Adrenal gland (tissue), 9 donors: ENCODE measurements at regions not wholly inside any gene's neighbourhood (a gene's known extent, or its start where the extent isn't known, plus 50 kb on each side); places are given as distances from the start of the nearest gene placed in this dataset.

ENCODE experiments used
- DNase-seq, 7 donors: peaks; one replicate each; pipeline ENCODE4 v3.0.0-alpha.2; 2019 to 2020
- H3K27ac ChIP-seq, 5 donors: fragments of 200-600 bp; sonication (generic) in 4 of 5; 1 replicate in 3 of 5; 2 replicates in 2 of 5; pipeline versions ENCODE4 v1.5.1 to v1.8.0; 2016 to 2020; ENCODE audit warnings: mild to moderate bottlenecking in 1 of 5
- H3K27me3 ChIP-seq: fragments of 200-600 bp; 2 replicates; pipeline ENCODE4 v1.8.0; 2021
- H3K36me3 ChIP-seq, 2 donors: fragments of 200-600 bp; replicated peaks in 1 of 2; 1 replicate in 1 of 2; 2 replicates in 1 of 2; pipeline versions ENCODE4 v1.5.1 to v1.8.0; 2018 to 2022
- H3K4me1 ChIP-seq, 2 donors: fragments of 200-600 bp; replicated peaks in 1 of 2; 1 replicate in 1 of 2; 2 replicates in 1 of 2; pipeline versions ENCODE4 v1.5.1 to v1.8.0; 2018 to 2021
- H3K4me3 ChIP-seq, 4 donors: fragments of 200-600 bp; sonication (generic) in 3 of 4; one replicate each; pipeline ENCODE4 v1.5.1; 2016 to 2018
- H3K9me3 ChIP-seq, 3 donors: fragments of 200-600 bp; sonication (generic) in 1 of 3; replicated peaks in 1 of 3; 1 replicate in 2 of 3; 2 replicates in 1 of 3; pipeline versions ENCODE4 v1.5.1 to v1.8.0; 2016 to 2021
- CTCF ChIP-seq, 6 experiments: fragments of 450-650 bp in 4 of 6; fragments of 200-600 bp in 2 of 6; sonication (generic) in 1 of 6; IDR thresholded peaks; 1 replicate in 5 of 6; 2 replicates in 1 of 6; pipeline versions ENCODE4 v1.5.1 to v1.8.0; 2016 to 2021; ENCODE audit warnings: antibody characterized with exemption in 6 of 6, mild to moderate bottlenecking in 2 of 6, moderate library complexity in 1 of 6
- POLR2A ChIP-seq, 2 donors: fragments of 450-650 bp; IDR thresholded peaks; one replicate each; pipeline ENCODE4 v1.6.1; 2017; ENCODE audit warnings: antibody characterized with exemption in 2 of 2, mild to moderate bottlenecking in 2 of 2, moderate library complexity in 1 of 2
- WGBS, 4 donors: extraction: QIAGEN DNeasy Blood & Tissue Kit in 2 of 4; methylation state at CpG; one replicate each; pipeline versions ENCODE4 v1.1.5 to v1.1.7; 2013 to 2017; 5-methylcytosine and 5-hydroxymethylcytosine counted together
- intact Hi-C, 2 donors: fragments of 100-400 bp; cut with DNase I; formaldehyde crosslinking; loops; one replicate each; pipeline versions ENCODE4 v1.14.1 to v1.15.0; 2022 to 2023
- donor health status: healthy with polysubstance abuse.
- donor health status: Bipolar disorder and iron deficiency.
- donor health status: DM: yes; HTN: yes; CAD: no.
- donor health status: DM: no; HTN: no; CAD: no.
- donor health status: DM: no; HTN: no; CAD: no.

- no peak overlapping the region for H3K27ac ChIP-seq
- TF ChIP-seq POLR2A (IDR thresholded peaks at IDR 0.05): no peak
- TF ChIP-seq CTCF (IDR thresholded peaks at IDR 0.05): no peak
- WGBS, 4 donors: 78 to 85% (median 81%) methylated on average over 3 of the region's 3 CpGs
- no peaks in the 10 kb centered on the region for H3K27me3 ChIP-seq
- no peaks in the 10 kb centered on the region for H3K36me3 ChIP-seq
- no peak overlapping the region for H3K4me3 ChIP-seq
- H3K4me1 ChIP-seq: no peaks in the 10 kb centered on the region
- no peak for DNase-seq
- no peaks in the 10 kb centered on the region for H3K9me3 ChIP-seq
- intact Hi-C loops: no loop called here
Measured at GRCh38 chr2:200193331-200193730, 113.2 kb upstream of the SPATS2L start.

GRCh38 chr2:200193791-200194190 is 112.7 kb upstream of the SPATS2L start:
- WGBS, 4 donors: 83 to 89% (median 86%) methylated on average over 5 of the region's 5 CpGs
- no peaks in the 10 kb centered on the region for H3K27me3 ChIP-seq
- no peaks in the 10 kb centered on the region for H3K36me3 ChIP-seq
- intact Hi-C loops: no loop called here
- H3K9me3 ChIP-seq: no peaks in the 10 kb centered on the region
- no peaks in the 10 kb centered on the region for H3K4me1 ChIP-seq
- H3K4me3 ChIP-seq: no peak overlapping the region
- DNase-seq: no peak
- TF ChIP-seq CTCF (IDR thresholded peaks at IDR 0.05) (no peak), POLR2A (IDR thresholded peaks at IDR 0.05) (no peak)
- H3K27ac ChIP-seq: no peak overlapping the region

GRCh38 chr2:200194746-200195145 is 111.7 kb upstream of the SPATS2L start:
- H3K27ac ChIP-seq: no peak overlapping the region
- no peaks in the 10 kb centered on the region for H3K27me3 ChIP-seq
- no peak overlapping the region for H3K4me3 ChIP-seq
- TF ChIP-seq POLR2A (IDR thresholded peaks at IDR 0.05): no peak
- no peak for TF ChIP-seq CTCF (IDR thresholded peaks at IDR 0.05)
- DNase-seq: no peak
- no peaks in the 10 kb centered on the region for H3K4me1 ChIP-seq
- intact Hi-C loops: no loop called here
- no peaks in the 10 kb centered on the region for H3K9me3 ChIP-seq
- no peaks in the 10 kb centered on the region for H3K36me3 ChIP-seq
- WGBS, 4 donors: 70 to 86% (median 82%) methylated on average over 4 of the region's 4 CpGs

GRCh38 chr2:200199005-200199404 is 107.5 kb upstream of the SPATS2L start:
- no peak for DNase-seq
- intact Hi-C loops: no loop called here
- no peaks in the 10 kb centered on the region for H3K4me1 ChIP-seq
- 76 to 93% (median 77%) methylated on average over 2 of the region's 2 CpGs for WGBS, 4 donors
- no peaks in the 10 kb centered on the region for H3K36me3 ChIP-seq
- no peaks in the 10 kb centered on the region for H3K27me3 ChIP-seq
- no peak overlapping the region for H3K4me3 ChIP-seq
- H3K27ac ChIP-seq: no peak overlapping the region
- no peak for TF ChIP-seq POLR2A (IDR thresholded peaks at IDR 0.05)
- TF ChIP-seq CTCF (IDR thresholded peaks at IDR 0.05): no peak
- H3K9me3 ChIP-seq: no peaks in the 10 kb centered on the region
